Testis (tissue), 2 donors: ENCODE measurements at regions not wholly inside any gene's neighbourhood (a gene's known extent, or its start where the extent isn't known, plus 50 kb on each side); places are given as distances from the start of the nearest gene placed in this dataset.

Experiments used
- DNase-seq: peaks from one replicate; pipeline ENCODE4 v3.0.0-alpha.2; 2019
- H3K27ac ChIP-seq, 2 donors: fragments of 200-600 bp; sonication (generic); one replicate each; pipeline ENCODE4 v1.5.1; 2019
- H3K27me3 ChIP-seq: fragments of 200-600 bp; sonication (generic); one replicate; pipeline ENCODE4 v1.5.1; 2019
- H3K36me3 ChIP-seq: fragments of 200-600 bp; sonication (generic); one replicate; pipeline ENCODE4 v1.5.1; 2017; ENCODE audit warnings: low read depth; ENCODE audit errors: missing control alignments
- H3K4me1 ChIP-seq: fragments of 200-600 bp; sonication (generic); one replicate; pipeline ENCODE4 v1.5.1; 2019
- H3K4me3 ChIP-seq, 2 donors: fragments of 200-600 bp; sonication (generic); one replicate each; pipeline ENCODE4 v1.5.1; 2017 to 2019
- H3K9me3 ChIP-seq: fragments of 200-600 bp; sonication (generic); one replicate; pipeline ENCODE4 v1.5.1; 2017
- CTCF ChIP-seq, 3 experiments: fragments of 450-650 bp in 2 of 3; fragments of 200-600 bp in 1 of 3; sonication (generic) in 1 of 3; IDR thresholded peaks; one replicate each; pipeline ENCODE4 v1.5.1; 2016 to 2019; ENCODE audit warnings: antibody characterized with exemption in 3 of 3, mild to moderate bottlenecking in 2 of 3, moderate library complexity in 1 of 3
- POLR2A ChIP-seq: fragments of 450-650 bp; IDR thresholded peaks from one replicate; pipeline ENCODE4 v1.6.1; 2017; ENCODE audit warnings: antibody characterized with exemption, mild to moderate bottlenecking, moderate library complexity
- WGBS, 2 donors: methylation state at CpG; one replicate each; pipeline ENCODE4 v1.1.5; 2018; 5-methylcytosine and 5-hydroxymethylcytosine counted together
- intact Hi-C: fragments of 100-400 bp; cut with DNase I; formaldehyde crosslinking; loops from one replicate; pipeline ENCODE4 v1.15.1; 2023; ENCODE audit warnings: low total_unique reads

GRCh38 chr9:106503759-106504158, 359.2 kb upstream of the ZNF462 start:
- Histone ChIP-seq H3K27ac (no peak overlapping the region), H3K4me1 (no peaks in the 10 kb centered on the region), H3K4me3 (no peak overlapping the region), H3K36me3 (no peaks in the 10 kb centered on the region), H3K9me3 (no peaks in the 10 kb centered on the region), H3K27me3 (no peaks in the 10 kb centered on the region)
- TF ChIP-seq POLR2A (no peak), CTCF (IDR thresholded peaks at IDR 0.05) (no peak)
- 89% methylated on average over 5 of the region's 5 CpGs for WGBS, 2 donors
- intact Hi-C loops = no loop called here
- DNase-seq = no peak

GRCh38 chr9:106526716-106527204, 336.2 kb upstream of the ZNF462 start:
- no peaks in the 10 kb centered on the region for H3K27me3 ChIP-seq
- H3K9me3 ChIP-seq = no peaks in the 10 kb centered on the region
- WGBS, 2 donors = 77 to 85% methylated on average over 2 of the region's 2 CpGs
- intact Hi-C loops = no loop called here
- H3K27ac ChIP-seq = no peak overlapping the region
- no peak for DNase-seq
- TF ChIP-seq POLR2A (no peak), CTCF (IDR thresholded peaks at IDR 0.05) (no peak)
- no peak overlapping the region for H3K4me3 ChIP-seq
- H3K36me3 ChIP-seq = no peaks in the 10 kb centered on the region
- no peaks in the 10 kb centered on the region for H3K4me1 ChIP-seq

- no peak overlapping the region for H3K27ac ChIP-seq
- H3K9me3 ChIP-seq = no peaks in the 10 kb centered on the region
- H3K36me3 ChIP-seq = no peaks in the 10 kb centered on the region
- TF ChIP-seq POLR2A = no peak
- no peak for TF ChIP-seq CTCF (IDR thresholded peaks at IDR 0.05)
- intact Hi-C loops = no loop called here
- H3K27me3 ChIP-seq = no peaks in the 10 kb centered on the region
- no peak for DNase-seq
- H3K4me3 ChIP-seq = no peak overlapping the region
- H3K4me1 ChIP-seq = no peaks in the 10 kb centered on the region
- WGBS, 2 donors = 77 to 94% methylated on average over 4 of the region's 4 CpGs
These were observed 334.8 kb upstream of the ZNF462 start for GRCh38 chr9:106528158-106528557.

- intact Hi-C loops = no loop called here
- 91 to 97% methylated on average over 3 of the region's 3 CpGs for WGBS, 2 donors
- Histone ChIP-seq H3K4me1 (no peaks in the 10 kb centered on the region), H3K4me3 (no peak overlapping the region), H3K27ac (no peak overlapping the region), H3K36me3 (no peaks in the 10 kb centered on the region), H3K9me3 (no peaks in the 10 kb centered on the region), H3K27me3 (no peaks in the 10 kb centered on the region)
- no peak for DNase-seq
- no peak for TF ChIP-seq POLR2A
- TF ChIP-seq CTCF (IDR thresholded peaks at IDR 0.05) = no peak
These were observed 333.4 kb upstream of the ZNF462 start for GRCh38 chr9:106529616-106530015.

GRCh38 chr9:106531491-106531890, 331.5 kb upstream of the ZNF462 start:
- DNase-seq = no peak
- intact Hi-C loops = no loop called here
- Histone ChIP-seq H3K4me3 (no peak overlapping the region), H3K4me1 (peaks cover 9% of the 10 kb centered on the region), H3K9me3 (no peaks in the 10 kb centered on the region), H3K27me3 (no peaks in the 10 kb centered on the region), H3K27ac (no peak overlapping the region), H3K36me3 (no peaks in the 10 kb centered on the region)
- WGBS, 2 donors = 60 to 90% methylated on average over 1 of the region's 1 CpG
- TF ChIP-seq POLR2A = no peak
- no peak for TF ChIP-seq CTCF (IDR thresholded peaks at IDR 0.05)
